A549 (cell line): ENCODE measurements at regions not wholly inside any gene's neighbourhood (a gene's known extent, or its start where the extent isn't known, plus 50 kb on each side); places are given as distances from the start of the nearest gene placed in this dataset.
"Not testable (repeated sequence)": the region's sequence is repeated elsewhere in the genome, so short reads cannot be mapped to it uniquely, and the experiment has no call there.

Experiments
- ATAC-seq, 2 experiments: fragments of 200-7000 bp in 1 of 2; fragments of >200 bp in 1 of 2; cut with Nextera tagmentation in 1 of 2; cut with Tn5 transposase in 1 of 2; 3 replicates each; pipeline versions ENCODE4 v1.8.0 to v1.9.1; 2018 to 2020; ENCODE audit warnings: mild to moderate bottlenecking in 1 of 2, moderate library complexity in 1 of 2
- CTCF ChIA-PET: fragments of 300-600 bp; sonication (Branson Sonifier 250); formaldehyde crosslinking; extraction: SDS; loops from one replicate; lab custom pipeline; 2021; ENCODE audit warnings: antibody characterized with exemption, inconsistent platforms; lab: Yijun Ruan, JAX
- POLR2A ChIA-PET: fragments of 350-600 bp; formaldehyde crosslinking; extraction: SDS; loops from one replicate; lab custom pipeline; 2021; ENCODE audit warnings: antibody characterized with exemption, inconsistent platforms; lab: Yijun Ruan, JAX
- DNase-seq, 2 experiments: peaks; one replicate each; pipeline versions ENCODE4 v3.0.0 to v3.0.0-alpha.2; 2011 to 2016; ENCODE audit warnings: low read depth in 1 of 2, low spot score in 1 of 2
- FAIRE-seq: peaks from 2 replicates; lab custom pipeline; 2011; peaks lifted over from hg19 to GRCh38; lab: Jason Lieb, UNC
- H3K27ac ChIP-seq, 2 experiments: fragments of >200 bp; sonication (Bioruptor Twin); formaldehyde crosslinking; 3 replicates each; pipeline ENCODE4 v1.5.1; 2016 to 2017
- H3K4me1 ChIP-seq: fragments of >200 bp; sonication (Bioruptor Twin); formaldehyde crosslinking; 3 replicates; pipeline ENCODE4 v1.6.1; 2016
- H3K4me2 ChIP-seq: fragments of >200 bp; sonication (Bioruptor Twin); formaldehyde crosslinking; 3 replicates; pipeline ENCODE4 v1.6.1; 2016
- H3K4me3 ChIP-seq: fragments of >200 bp; sonication (Bioruptor Twin); formaldehyde crosslinking; 3 replicates; pipeline ENCODE4 v1.5.1; 2016
- H3K9me3 ChIP-seq: fragments of >200 bp; sonication (Bioruptor Twin); formaldehyde crosslinking; 3 replicates; pipeline ENCODE4 v1.6.1; 2016
- BCL3 ChIP-seq: fragments of >200 bp; sonication (Bioruptor Twin); formaldehyde crosslinking; IDR thresholded peaks from 3 replicates; pipeline ENCODE4 v1.6.1; 2016
- CBX8 ChIP-seq: fragments of 200-600 bp; sonication (generic); IDR thresholded peaks from 2 replicates; pipeline ENCODE4 v1.6.1; 2016
- ELK1 ChIP-seq: fragments of 150-350 bp; IDR thresholded peaks from 2 replicates; pipeline ENCODE4 v1.6.1; 2014; ENCODE audit warnings: low read depth, mild to moderate bottlenecking, low read length
- EP300 ChIP-seq, 2 experiments: fragments of >200 bp; sonication (Bioruptor Twin); formaldehyde crosslinking; IDR thresholded peaks; 2 replicates in 1 of 2; 3 replicates in 1 of 2; pipeline ENCODE4 v1.6.1; 2016 to 2017
- HMGXB4 ChIP-seq: fragments of 250-450 bp; sonication (Bioruptor Pico); IDR thresholded peaks from 2 replicates; pipeline ENCODE4 v1.5.0; 2021; ENCODE audit warnings: mild to moderate bottlenecking, moderate library complexity, borderline replicate concordance
- HOXB13 ChIP-seq: fragments of 250-450 bp; sonication (Bioruptor Pico); IDR thresholded peaks from 2 replicates; pipeline ENCODE4 v1.5.0; 2020; ENCODE audit warnings: low read depth, mild to moderate bottlenecking, moderate library complexity
- JUNB ChIP-seq: fragments of >200 bp; sonication (Bioruptor Twin); formaldehyde crosslinking; IDR thresholded peaks from 2 replicates; pipeline ENCODE4 v1.6.1; 2016
- KDM1A ChIP-seq: fragments of 200-600 bp; sonication (generic); IDR thresholded peaks from 2 replicates; pipeline ENCODE4 v1.6.1; 2016; ENCODE audit warnings: low read depth, mild to moderate bottlenecking
- KDM5A ChIP-seq: fragments of 200-600 bp; sonication (generic); IDR thresholded peaks from 2 replicates; pipeline ENCODE4 v1.6.1; 2016; ENCODE audit warnings: antibody characterized with exemption, mild to moderate bottlenecking
- MAX ChIP-seq: IDR thresholded peaks from 2 replicates; pipeline ENCODE4 v1.6.1; 2012
- MAZ ChIP-seq: fragments of 150-350 bp; IDR thresholded peaks from 2 replicates; pipeline ENCODE4 v1.6.1; 2014; ENCODE audit warnings: antibody characterized with exemption, low read depth, low read length, borderline replicate concordance
- NFE2L2 ChIP-seq: fragments of 150-350 bp; conservative IDR thresholded peaks from 2 replicates; pipeline ENCODE4 v1.6.1; 2014; ENCODE audit warnings: low read length
- NPAS2 ChIP-seq: fragments of 250-450 bp; sonication (Bioruptor Pico); IDR thresholded peaks from 2 replicates; pipeline ENCODE4 v1.8.0; 2022; ENCODE audit warnings: mild to moderate bottlenecking, moderate library complexity, borderline replicate concordance
- PBX3 ChIP-seq: IDR thresholded peaks from 2 replicates; pipeline ENCODE4 v1.6.1; 2012
- POLR2A ChIP-seq: IDR thresholded peaks from 2 replicates; pipeline ENCODE4 v1.6.1; 2012; ENCODE audit warnings: mild to moderate bottlenecking, low read length
- REST ChIP-seq: fragments of 200-600 bp; sonication (generic); IDR thresholded peaks from 2 replicates; pipeline ENCODE4 v1.6.1; 2016; ENCODE audit warnings: antibody characterized with exemption, mild to moderate bottlenecking, moderate library complexity
- RFX5 ChIP-seq: fragments of 450-650 bp; IDR thresholded peaks from 2 replicates; pipeline ENCODE4 v1.7.1; 2014; ENCODE audit warnings: antibody characterized with exemption, mild to moderate bottlenecking, moderate library complexity
- SREBF2 ChIP-seq: fragments of 450-650 bp; IDR thresholded peaks from 2 replicates; pipeline ENCODE4 v1.6.1; 2014; ENCODE audit warnings: mild to moderate bottlenecking, moderate library complexity
- ZC3H11A ChIP-seq: fragments of 450-650 bp; IDR thresholded peaks from 2 replicates; pipeline ENCODE4 v1.6.1; 2014; ENCODE audit warnings: antibody characterized with exemption, mild to moderate bottlenecking
- ZNF302 ChIP-seq: fragments of 250-450 bp; sonication (Bioruptor Pico); IDR thresholded peaks from 2 replicates; pipeline ENCODE4 v1.9.0; 2021; ENCODE audit warnings: inconsistent platforms, mild to moderate bottlenecking, moderate library complexity
- WGBS: methylation state at CpG from one replicate; pipeline ENCODE4 v1.1.6; 2017; ENCODE audit errors: missing lambda C conversion rate; 5-methylcytosine and 5-hydroxymethylcytosine counted together

- WGBS, result 66% methylated on average over 6 of the region's 6 CpGs
- FAIRE-seq, result no peak
Measured at GRCh38 chr2:212791569-212791968, 253.0 kb upstream of the ERBB4 start.

GRCh38 chr2:212786088-212786487 is 247.5 kb upstream of the ERBB4 start:
- H3K4me2 ChIP-seq, ATAC-seq, POLR2A ChIA-PET, DNase-seq, H3K4me1 ChIP-seq, H3K9me3 ChIP-seq, H3K4me3 ChIP-seq, FAIRE-seq, H3K27ac ChIP-seq, CTCF ChIA-PET: not testable (repeated sequence)
- WGBS, result 11% methylated on average over 5 of the region's 5 CpGs

More at GRCh38 chr2:212791569-212791968, 253.0 kb upstream of the ERBB4 start:
- Histone ChIP-seq H3K4me1 (no peaks in the 10 kb centered on the region), H3K27ac (no peak overlapping the region), H3K4me3 (no peak overlapping the region), H3K9me3 (no peaks in the 10 kb centered on the region), H3K4me2 (no peak overlapping the region)
- DNase-seq (no peak), ATAC-seq (no peak)
- ChIA-PET POLR2A (no interaction called here), CTCF (no interaction called here)
- TF ChIP-seq CBX8, result no peak
- no peak for TF ChIP-seq BCL3
- no peak for TF ChIP-seq EP300 (IDR thresholded peaks at IDR 0.05)
- no peak for TF ChIP-seq PBX3
- TF ChIP-seq KDM1A, result no peak
- no peak for TF ChIP-seq ELK1
- TF ChIP-seq HOXB13 (CRISPR knock-in tag), result no peak
- no peak for TF ChIP-seq MAZ
- TF ChIP-seq JUNB, result no peak
- no peak for TF ChIP-seq NPAS2 (CRISPR knock-in tag)
- TF ChIP-seq KDM5A, result no peak
- TF ChIP-seq REST, result no peak
- TF ChIP-seq POLR2A, result no peak
- TF ChIP-seq SREBF2, result no peak
- no peak for TF ChIP-seq NFE2L2
- no peak for TF ChIP-seq HMGXB4 (CRISPR knock-in tag)
- no peak for TF ChIP-seq MAX
- no peak for TF ChIP-seq RFX5
- no peak for TF ChIP-seq ZC3H11A
- no peak for TF ChIP-seq ZNF302 (CRISPR knock-in tag)
